ENCODE measurements at regions not wholly inside any gene's neighbourhood (a gene's known extent, or its start where the extent isn't known, plus 50 kb on each side); places are given as distances from the start of the nearest gene placed in this dataset.

GRCh38 chr14:106562451-106562850, 1036.1 kb downstream of the TMEM121 start:
- H3K27me3 ChIP-seq, result no peaks in the 10 kb centered on the region
- no peaks in the 10 kb centered on the region for H3K4me1 ChIP-seq
- DNase-seq, result no peak
- no peak overlapping the region for H3K4me3 ChIP-seq
- no peaks in the 10 kb centered on the region for H3K9me3 ChIP-seq
- intact Hi-C loops (cut with DNase I; ENCODE audit: low total_unique reads), result no loop called here
- H3K36me3 ChIP-seq, result no peaks in the 10 kb centered on the region
- no peak for TF ChIP-seq POLR2A (IDR thresholded peaks at IDR 0.05)
- TF ChIP-seq, protein P1, sequence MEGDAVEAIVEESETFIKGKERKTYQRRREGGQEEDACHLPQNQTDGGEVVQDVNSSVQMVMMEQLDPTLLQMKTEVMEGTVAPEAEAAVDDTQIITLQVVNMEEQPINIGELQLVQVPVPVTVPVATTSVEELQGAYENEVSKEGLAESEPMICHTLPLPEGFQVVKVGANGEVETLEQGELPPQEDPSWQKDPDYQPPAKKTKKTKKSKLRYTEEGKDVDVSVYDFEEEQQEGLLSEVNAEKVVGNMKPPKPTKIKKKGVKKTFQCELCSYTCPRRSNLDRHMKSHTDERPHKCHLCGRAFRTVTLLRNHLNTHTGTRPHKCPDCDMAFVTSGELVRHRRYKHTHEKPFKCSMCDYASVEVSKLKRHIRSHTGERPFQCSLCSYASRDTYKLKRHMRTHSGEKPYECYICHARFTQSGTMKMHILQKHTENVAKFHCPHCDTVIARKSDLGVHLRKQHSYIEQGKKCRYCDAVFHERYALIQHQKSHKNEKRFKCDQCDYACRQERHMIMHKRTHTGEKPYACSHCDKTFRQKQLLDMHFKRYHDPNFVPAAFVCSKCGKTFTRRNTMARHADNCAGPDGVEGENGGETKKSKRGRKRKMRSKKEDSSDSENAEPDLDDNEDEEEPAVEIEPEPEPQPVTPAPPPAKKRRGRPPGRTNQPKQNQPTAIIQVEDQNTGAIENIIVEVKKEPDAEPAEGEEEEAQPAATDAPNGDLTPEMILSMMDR (IDR thresholded peaks at IDR 0.05), result no peak
- no peak overlapping the region for H3K27ac ChIP-seq

- no peak for TF ChIP-seq POLR2A (IDR thresholded peaks at IDR 0.05)
- TF ChIP-seq, protein P1 (IDR thresholded peaks at IDR 0.05), result no peak
- Histone ChIP-seq H3K9me3 (no peaks in the 10 kb centered on the region), H3K36me3 (no peaks in the 10 kb centered on the region), H3K4me1 (no peaks in the 10 kb centered on the region), H3K27ac (no peak overlapping the region), H3K27me3 (no peaks in the 10 kb centered on the region), H3K4me3 (no peak overlapping the region)
- no peak for DNase-seq
- intact Hi-C loops (cut with DNase I; ENCODE audit: low total_unique reads), result no loop called here
These were observed 1037.8 kb downstream of the TMEM121 start for GRCh38 chr14:106564058-106564643.

DNA sequence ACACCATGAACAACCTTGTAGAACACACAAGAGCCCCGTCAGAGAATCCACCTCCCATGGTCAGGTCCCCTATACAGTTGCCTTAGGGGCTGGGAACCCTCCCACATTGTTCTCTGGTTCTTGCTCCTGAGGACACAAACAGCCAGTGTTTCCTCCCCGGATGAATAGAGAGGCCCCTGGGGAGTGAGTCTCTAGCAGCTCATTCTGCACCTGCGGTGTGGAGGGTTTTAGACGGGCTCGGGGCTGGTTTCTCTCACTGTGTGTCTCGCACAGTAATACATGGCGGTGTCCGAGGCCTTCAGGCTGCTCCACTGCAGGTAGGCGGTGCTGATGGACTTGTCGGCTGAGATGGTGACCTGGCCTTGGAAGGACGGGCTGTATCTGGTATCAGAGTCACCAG, 1052.1 kb downstream of the TMEM121 start:
- Histone ChIP-seq H3K27ac (no peak overlapping the region), H3K27me3 (no peaks in the 10 kb centered on the region), H3K4me1 (no peaks in the 10 kb centered on the region), H3K4me3 (no peak overlapping the region), H3K9me3 (no peaks in the 10 kb centered on the region), H3K36me3 (no peaks in the 10 kb centered on the region)
- DNase-seq, result no peak
- TF ChIP-seq POLR2A (IDR thresholded peaks at IDR 0.05), result no peak
- TF ChIP-seq, protein P1 (IDR thresholded peaks at IDR 0.05), result no peak
- intact Hi-C loops (cut with DNase I; ENCODE audit: low total_unique reads), result no loop called here

- TF ChIP-seq, protein P1 (IDR thresholded peaks at IDR 0.05), result no peak
- TF ChIP-seq POLR2A (IDR thresholded peaks at IDR 0.05), result no peak
- no peaks in the 10 kb centered on the region for H3K27me3 ChIP-seq
- intact Hi-C loops (cut with DNase I; ENCODE audit: low total_unique reads), result no loop called here
- no peaks in the 10 kb centered on the region for H3K36me3 ChIP-seq
- H3K4me3 ChIP-seq, result no peak overlapping the region
- no peak overlapping the region for H3K27ac ChIP-seq
- no peak for DNase-seq
- H3K9me3 ChIP-seq, result no peaks in the 10 kb centered on the region
- no peaks in the 10 kb centered on the region for H3K4me1 ChIP-seq
These were observed 1052.7 kb downstream of the TMEM121 start for GRCh38 chr14:106579084-106579483.

DNA sequence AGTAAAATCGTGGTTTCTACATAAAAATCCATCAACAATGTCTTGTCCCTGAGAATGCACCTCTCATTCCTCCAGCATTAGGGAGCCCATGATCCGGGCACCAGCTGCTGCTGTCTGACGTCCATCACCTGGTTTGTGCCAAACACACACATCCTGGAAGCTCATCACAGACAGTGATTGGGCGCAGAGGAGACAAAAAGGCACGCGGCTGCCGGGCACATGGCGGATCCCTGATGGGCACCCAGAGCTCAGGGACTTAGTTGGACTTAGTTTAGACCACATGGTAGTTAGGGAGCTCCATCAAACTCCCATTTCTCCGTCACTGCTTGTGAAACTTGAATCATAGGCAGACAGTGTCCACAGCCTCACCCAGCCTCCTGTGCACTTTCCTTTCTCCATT, 1059.3 kb downstream of the TMEM121 start:
- intact Hi-C loops (cut with DNase I; ENCODE audit: low total_unique reads), result no loop called here

More for the DNA sequence above, 1059.3 kb downstream of the TMEM121 start:
- Histone ChIP-seq H3K4me3 (no peak overlapping the region), H3K27me3 (no peaks in the 10 kb centered on the region), H3K27ac (no peak overlapping the region), H3K4me1 (no peaks in the 10 kb centered on the region), H3K36me3 (no peaks in the 10 kb centered on the region), H3K9me3 (no peaks in the 10 kb centered on the region)
- no peak for TF ChIP-seq POLR2A (IDR thresholded peaks at IDR 0.05)
- TF ChIP-seq, protein P1 (IDR thresholded peaks at IDR 0.05), result no peak
- DNase-seq, result no peak
